NB4 (cell line): ENCODE measurements at regions not wholly inside any gene's neighbourhood (a gene's known extent, or its start where the extent isn't known, plus 50 kb on each side); places are given as distances from the start of the nearest gene placed in this dataset.

Experiments used
- DNase-seq: peaks from one replicate; pipeline ENCODE4 v3.0.0; 2010; ENCODE audit warnings: low read depth
- H3K4me3 ChIP-seq: one replicate; pipeline ENCODE4 v1.5.1; 2011; ENCODE audit warnings: mild to moderate bottlenecking, low read depth, low read length, moderate library complexity
- CTCF ChIP-seq: IDR thresholded peaks from one replicate; pipeline ENCODE4 v1.5.1; 2012; ENCODE audit warnings: low read depth, low read length
- MYC ChIP-seq: IDR thresholded peaks from 2 replicates; pipeline ENCODE4 v1.6.1; 2011; ENCODE audit warnings: low read depth, low read length
- POLR2A ChIP-seq: IDR thresholded peaks from 2 replicates; pipeline ENCODE4 v1.6.1; 2011; ENCODE audit warnings: mild to moderate bottlenecking; ENCODE audit not compliant: insufficient read length; ENCODE audit errors: extremely low read depth
- TF ChIP-seq, protein P1 (sequence below): IDR thresholded peaks from 2 replicates; pipeline ENCODE4 v1.6.1; 2011; ENCODE audit warnings: low read depth, low read length

- H3K4me3 ChIP-seq = no peak overlapping the region
- TF ChIP-seq MYC = no peak
- TF ChIP-seq, protein P1, sequence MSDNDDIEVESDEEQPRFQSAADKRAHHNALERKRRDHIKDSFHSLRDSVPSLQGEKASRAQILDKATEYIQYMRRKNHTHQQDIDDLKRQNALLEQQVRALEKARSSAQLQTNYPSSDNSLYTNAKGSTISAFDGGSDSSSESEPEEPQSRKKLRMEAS = no peak
- no peak for TF ChIP-seq CTCF
- no peak for TF ChIP-seq POLR2A
- no peak for DNase-seq
Observed at GRCh38 chr1:221462345-221462744, 279.5 kb downstream of the DUSP10 start.

- no peak overlapping the region for H3K4me3 ChIP-seq
- TF ChIP-seq MYC = no peak
- no peak for TF ChIP-seq POLR2A
- TF ChIP-seq, protein P1 = no peak
- TF ChIP-seq CTCF = no peak
- DNase-seq = no peak
Observed at GRCh38 chr1:221468546-221468945, 273.3 kb downstream of the DUSP10 start.

DNA sequence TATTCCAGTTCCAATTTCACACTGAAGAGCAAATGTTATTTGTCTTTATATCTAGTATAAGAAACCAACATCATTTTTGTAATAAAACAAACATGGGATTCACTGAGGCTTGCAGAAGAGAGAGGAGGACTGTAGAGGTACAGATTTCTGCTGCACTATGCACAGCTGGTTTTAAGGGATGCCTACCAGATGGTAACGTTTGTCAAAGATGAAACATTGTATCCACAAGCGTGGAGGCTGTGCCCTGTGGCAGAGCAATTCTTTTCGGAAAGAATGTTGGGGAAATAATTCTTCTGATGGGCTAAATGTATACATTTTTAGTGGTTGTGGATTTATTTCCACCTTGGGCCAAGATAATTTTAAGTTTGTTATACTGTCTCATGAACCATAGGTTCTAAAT, 272.4 kb downstream of the DUSP10 start:
- no peak for TF ChIP-seq CTCF
- TF ChIP-seq MYC = no peak
- TF ChIP-seq, protein P1 = no peak
- no peak for TF ChIP-seq POLR2A
- no peak overlapping the region for H3K4me3 ChIP-seq
- DNase-seq = no peak

DNA sequence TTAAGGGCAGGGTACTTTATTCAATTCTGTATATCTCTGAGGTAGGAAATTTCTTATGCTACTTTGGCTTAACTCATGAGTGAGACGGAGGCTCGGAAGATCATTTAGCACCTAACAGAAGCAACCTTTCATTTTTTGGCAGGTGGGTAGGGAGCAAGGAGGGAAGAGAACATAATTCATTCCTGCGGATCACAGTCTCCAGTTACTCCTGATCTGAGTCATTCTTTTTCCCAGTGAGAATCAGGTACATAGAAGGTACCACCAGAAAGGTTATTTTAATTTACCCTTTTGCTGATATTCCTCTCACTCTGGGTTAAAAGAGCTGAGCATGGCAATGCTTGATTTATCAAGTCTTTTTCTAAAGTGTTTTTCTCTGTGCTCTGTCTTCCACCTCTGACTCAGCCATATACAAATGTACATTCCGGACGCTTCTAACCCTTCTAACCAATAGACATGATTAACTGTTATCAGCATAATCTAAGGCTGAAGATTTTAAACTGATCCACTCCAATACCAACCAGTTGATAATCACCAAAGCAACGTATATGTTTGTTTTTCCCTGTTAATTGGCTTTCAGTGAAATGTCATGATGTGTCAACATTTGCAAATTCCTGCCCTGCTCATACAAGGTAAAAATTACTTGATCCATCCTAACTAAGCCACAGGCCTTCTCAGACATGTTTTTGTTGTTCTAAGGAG, 271.7 kb downstream of the DUSP10 start:
- no peak for DNase-seq
- H3K4me3 ChIP-seq = no peak overlapping the region
- no peak for TF ChIP-seq CTCF
- no peak for TF ChIP-seq MYC
- TF ChIP-seq POLR2A = no peak
- TF ChIP-seq, protein P1 = no peak

- no peak overlapping the region for H3K4me3 ChIP-seq
- no peak for TF ChIP-seq CTCF
- no peak for TF ChIP-seq MYC
- TF ChIP-seq POLR2A = no peak
- TF ChIP-seq, protein P1 = no peak
- DNase-seq = no peak
Observed at GRCh38 chr1:221473411-221473810, 268.5 kb downstream of the DUSP10 start.

DNA sequence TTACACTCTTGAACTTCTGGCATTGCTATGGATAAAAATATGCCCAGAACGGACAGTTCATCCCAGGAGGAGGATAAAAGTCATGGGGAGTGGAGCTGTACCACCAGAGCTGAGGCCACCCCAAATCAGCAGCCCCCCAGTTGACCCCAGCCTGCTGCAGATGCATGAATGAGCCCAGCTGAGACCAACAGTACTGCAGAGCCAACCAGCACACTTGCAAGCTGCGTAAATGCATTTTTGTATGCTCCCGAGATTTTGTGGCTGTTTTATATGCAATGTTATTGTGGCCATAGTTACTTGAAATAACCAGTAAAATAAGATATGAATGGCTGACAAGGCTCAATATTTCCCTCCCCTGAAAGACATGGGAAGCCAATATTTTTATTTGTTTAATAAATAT, 264.6 kb downstream of the DUSP10 start:
- H3K4me3 ChIP-seq = no peak overlapping the region
- TF ChIP-seq, protein P1 = no peak
- no peak for TF ChIP-seq POLR2A
- no peak for TF ChIP-seq MYC
- TF ChIP-seq CTCF = no peak
- no peak for DNase-seq
